WTC11 (cell line): ENCODE measurements at regions not wholly inside any gene's neighbourhood (a gene's known extent, or its start where the extent isn't known, plus 50 kb on each side); places are given as distances from the start of the nearest gene placed in this dataset.

Source experiments
- NR2C2 ChIP-seq: sonication (generic); formaldehyde crosslinking; IDR thresholded peaks from 2 replicates; pipeline ENCODE4 v1.8.0; 2022; ENCODE audit warnings: mild to moderate bottlenecking, missing genetic modification reagents
- TF ChIP-seq, protein P1 (sequence below): fragments of 200-600 bp; IDR thresholded peaks from 2 replicates; pipeline ENCODE4 v1.8.0; 2022; ENCODE audit warnings: antibody characterized with exemption

GRCh38 chr11:54930930-54931329 is 224.3 kb downstream of the OR4A5 start:
- TF ChIP-seq, protein P1, sequence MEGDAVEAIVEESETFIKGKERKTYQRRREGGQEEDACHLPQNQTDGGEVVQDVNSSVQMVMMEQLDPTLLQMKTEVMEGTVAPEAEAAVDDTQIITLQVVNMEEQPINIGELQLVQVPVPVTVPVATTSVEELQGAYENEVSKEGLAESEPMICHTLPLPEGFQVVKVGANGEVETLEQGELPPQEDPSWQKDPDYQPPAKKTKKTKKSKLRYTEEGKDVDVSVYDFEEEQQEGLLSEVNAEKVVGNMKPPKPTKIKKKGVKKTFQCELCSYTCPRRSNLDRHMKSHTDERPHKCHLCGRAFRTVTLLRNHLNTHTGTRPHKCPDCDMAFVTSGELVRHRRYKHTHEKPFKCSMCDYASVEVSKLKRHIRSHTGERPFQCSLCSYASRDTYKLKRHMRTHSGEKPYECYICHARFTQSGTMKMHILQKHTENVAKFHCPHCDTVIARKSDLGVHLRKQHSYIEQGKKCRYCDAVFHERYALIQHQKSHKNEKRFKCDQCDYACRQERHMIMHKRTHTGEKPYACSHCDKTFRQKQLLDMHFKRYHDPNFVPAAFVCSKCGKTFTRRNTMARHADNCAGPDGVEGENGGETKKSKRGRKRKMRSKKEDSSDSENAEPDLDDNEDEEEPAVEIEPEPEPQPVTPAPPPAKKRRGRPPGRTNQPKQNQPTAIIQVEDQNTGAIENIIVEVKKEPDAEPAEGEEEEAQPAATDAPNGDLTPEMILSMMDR: no peak
- TF ChIP-seq NR2C2 (CRISPR knock-in tag): no peak
